ENCODE measurements at regions not wholly inside any gene's neighbourhood (a gene's known extent, or its start where the extent isn't known, plus 50 kb on each side); places are given as distances from the start of the nearest gene placed in this dataset.

GRCh38 chr2:226211439-226211838 is 588.2 kb downstream of the IRS1 start:
- Histone ChIP-seq H3K9me3 (ENCODE audit: low read depth, low read length, poor library complexity, severe bottlenecking) (no peaks in the 10 kb centered on the region), H3K27ac (ENCODE audit: low read depth, low read length, poor library complexity, severe bottlenecking) (no peak overlapping the region), H3K36me3 (ENCODE audit: insufficient read depth, low read length, poor library complexity, severe bottlenecking) (no peaks in the 10 kb centered on the region), H3K4me3 (ENCODE audit: low read depth, low read length, poor library complexity, severe bottlenecking) (no peak overlapping the region), H3K4me1 (ENCODE audit: insufficient read depth, low read length, poor library complexity, severe bottlenecking) (peaks cover 7% of the 10 kb centered on the region), H3K27me3 (replicated peaks; ENCODE audit: insufficient read depth, low read depth, low read length, poor library complexity) (no peaks in the 10 kb centered on the region)
- peak; percentile 13 for DNase-seq (ENCODE audit: low spot score)
- BruUV-seq (replicated peaks): no TSS peak
- ChIA-PET POLR2A (ENCODE audit: low non-redundant PET) (no interaction called here), CTCF (no interaction called here)
- intact Hi-C loops (cut with micrococcal nuclease; ENCODE audit: unreplicated experiment): loop anchor here (10.0 kb wide), 1 partner anchor 327 kb away; no protein-coding TSS in a partner anchor
- no peak for TF ChIP-seq EZH2 (IDR thresholded peaks at IDR 0.05; ENCODE audit: borderline replicate concordance, low read depth, low read length, poor library complexity, severe bottlenecking)
- no peak for TF ChIP-seq CTCF (conservative IDR thresholded peaks at IDR 0.05; ENCODE audit: low read depth, low read length)

GRCh38 chr2:226208726-226209125 is 590.9 kb downstream of the IRS1 start:
- Histone ChIP-seq H3K9me3 (ENCODE audit: low read depth, low read length, poor library complexity, severe bottlenecking) (no peaks in the 10 kb centered on the region), H3K27me3 (replicated peaks; ENCODE audit: insufficient read depth, low read depth, low read length, poor library complexity) (no peaks in the 10 kb centered on the region), H3K4me1 (ENCODE audit: insufficient read depth, low read length, poor library complexity, severe bottlenecking) (peaks cover 3% of the 10 kb centered on the region), H3K27ac (ENCODE audit: low read depth, low read length, poor library complexity, severe bottlenecking) (no peak overlapping the region), H3K36me3 (ENCODE audit: insufficient read depth, low read length, poor library complexity, severe bottlenecking) (no peaks in the 10 kb centered on the region), H3K4me3 (ENCODE audit: low read depth, low read length, poor library complexity, severe bottlenecking) (no peak overlapping the region)
- ChIA-PET POLR2A (ENCODE audit: low non-redundant PET) (no interaction called here), CTCF (no interaction called here)
- intact Hi-C loops (cut with micrococcal nuclease; ENCODE audit: unreplicated experiment): no loop called here
- DNase-seq (ENCODE audit: low spot score): peak; percentile 11
- no TSS peak for BruUV-seq (replicated peaks)
- no peak for TF ChIP-seq CTCF (conservative IDR thresholded peaks at IDR 0.05; ENCODE audit: low read depth, low read length)
- TF ChIP-seq EZH2 (IDR thresholded peaks at IDR 0.05; ENCODE audit: borderline replicate concordance, low read depth, low read length, poor library complexity, severe bottlenecking): no peak

- Histone ChIP-seq H3K4me1 (ENCODE audit: insufficient read depth, low read length, poor library complexity, severe bottlenecking) (no peaks in the 10 kb centered on the region), H3K9me3 (ENCODE audit: low read depth, low read length, poor library complexity, severe bottlenecking) (no peaks in the 10 kb centered on the region), H3K27me3 (replicated peaks; ENCODE audit: insufficient read depth, low read depth, low read length, poor library complexity) (no peaks in the 10 kb centered on the region), H3K4me3 (ENCODE audit: low read depth, low read length, poor library complexity, severe bottlenecking) (no peak overlapping the region), H3K36me3 (ENCODE audit: insufficient read depth, low read length, poor library complexity, severe bottlenecking) (no peaks in the 10 kb centered on the region), H3K27ac (ENCODE audit: low read depth, low read length, poor library complexity, severe bottlenecking) (no peak overlapping the region)
- intact Hi-C loops (cut with micrococcal nuclease; ENCODE audit: unreplicated experiment): no loop called here
- no peak for DNase-seq (ENCODE audit: low spot score)
- POLR2A ChIA-PET (ENCODE audit: low non-redundant PET): no interaction called here
- TF ChIP-seq EZH2 (IDR thresholded peaks at IDR 0.05; ENCODE audit: borderline replicate concordance, low read depth, low read length, poor library complexity, severe bottlenecking) (no peak), CTCF (conservative IDR thresholded peaks at IDR 0.05; ENCODE audit: low read depth, low read length) (no peak)
- CTCF ChIA-PET: interaction anchor here (1.0 kb wide), 1 partner anchor 8 kb away, joined by 3 read pairs; no protein-coding TSS in a partner anchor
- no TSS peak for BruUV-seq (replicated peaks)
Observed at GRCh38 chr2:226207671-226208070, 591.9 kb downstream of the IRS1 start.

Measured in A673 (cell line).